ENCODE measurements at regions not wholly inside any gene's neighbourhood (a gene's known extent, or its start where the extent isn't known, plus 50 kb on each side); places are given as distances from the start of the nearest gene placed in this dataset.
"Not testable (repeated sequence)": the region's sequence is repeated elsewhere in the genome, so short reads cannot be mapped to it uniquely, and the experiment has no call there.

GRCh38 chr14:53216955-53217315 is 63.8 kb upstream of the DDHD1 start:
- not testable (repeated sequence) for DNase-seq (ENCODE audit: low spot score)

- not testable (repeated sequence) for DNase-seq (ENCODE audit: low spot score)
Observed at GRCh38 chr14:53216478-53216877, 63.4 kb upstream of the DDHD1 start.

- no peak for DNase-seq (ENCODE audit: low spot score)
Observed at GRCh38 chr14:53215101-53215500, 62.0 kb upstream of the DDHD1 start.

- DNase-seq (ENCODE audit: low spot score) = no peak
Observed at GRCh38 chr14:53214384-53214783, 61.3 kb upstream of the DDHD1 start.

GRCh38 chr14:53213761-53214160 is 60.6 kb upstream of the DDHD1 start:
- DNase-seq (ENCODE audit: low spot score) = no peak

GRCh38 chr14:53209370-53209769 is 56.2 kb upstream of the DDHD1 start:
- peak; percentile 41 for DNase-seq (ENCODE audit: low spot score)

Measured in putamen (tissue), 1 donor.